ENCODE measurements at regions not wholly inside any gene's neighbourhood (a gene's known extent, or its start where the extent isn't known, plus 50 kb on each side); places are given as distances from the start of the nearest gene placed in this dataset.
"Not testable (repeated sequence)": the region's sequence is repeated elsewhere in the genome, so short reads cannot be mapped to it uniquely, and the experiment has no call there.

GRCh38 chr5:21067724-21068123 lies 1079.7 kb upstream of the CDH18 start:
- DNase-seq (ENCODE audit: low read depth in 2 of 2), result no peak

GRCh38 chr5:21063146-21063545 lies 1075.1 kb upstream of the CDH18 start:
- DNase-seq (ENCODE audit: low read depth in 2 of 2), result no peak

GRCh38 chr5:21058289-21058688 lies 1070.3 kb upstream of the CDH18 start:
- DNase-seq (ENCODE audit: low read depth in 2 of 2), result no peak

GRCh38 chr5:21051945-21052344 lies 1063.9 kb upstream of the CDH18 start:
- no peak for DNase-seq (ENCODE audit: low read depth in 2 of 2)

- DNase-seq (ENCODE audit: low read depth in 2 of 2), result no peak
These were observed 1061.9 kb upstream of the CDH18 start for GRCh38 chr5:21049901-21050300.

- no peak for DNase-seq (ENCODE audit: low read depth in 2 of 2)
These were observed 1043.0 kb upstream of the CDH18 start for GRCh38 chr5:21030981-21031380.

GRCh38 chr5:21024966-21025365 lies 1037.0 kb upstream of the CDH18 start:
- DNase-seq (ENCODE audit: low read depth in 2 of 2), result no peak

- DNase-seq (ENCODE audit: low read depth in 2 of 2), result no peak
These were observed 1025.2 kb upstream of the CDH18 start for GRCh38 chr5:21013237-21013636.

GRCh38 chr5:21007781-21008180 lies 1019.8 kb upstream of the CDH18 start:
- no peak for DNase-seq (ENCODE audit: low read depth in 2 of 2)

GRCh38 chr5:20988933-20989332 lies 1000.9 kb upstream of the CDH18 start:
- DNase-seq (ENCODE audit: low read depth in 2 of 2), result not testable (repeated sequence)

GRCh38 chr5:20985754-20986153 lies 997.8 kb upstream of the CDH18 start:
- DNase-seq (ENCODE audit: low read depth in 2 of 2), result no peak

GRCh38 chr5:20974426-20974825 lies 986.4 kb upstream of the CDH18 start:
- peak; percentile 11 to 16 for DNase-seq (ENCODE audit: low read depth in 2 of 2)

- DNase-seq (ENCODE audit: low read depth in 2 of 2), result peak; percentile 28 to 76
These were observed 984.5 kb upstream of the CDH18 start for GRCh38 chr5:20972419-20972925.

- no peak for DNase-seq (ENCODE audit: low read depth in 2 of 2)
These were observed 971.3 kb upstream of the CDH18 start for GRCh38 chr5:20959347-20959746.

GRCh38 chr5:20958641-20959040 lies 970.6 kb upstream of the CDH18 start:
- DNase-seq (ENCODE audit: low read depth in 2 of 2), result no peak

GRCh38 chr5:20956134-20956533 lies 968.1 kb upstream of the CDH18 start:
- no peak for DNase-seq (ENCODE audit: low read depth in 2 of 2)

GRCh38 chr5:20949636-20950035 lies 961.6 kb upstream of the CDH18 start:
- DNase-seq (ENCODE audit: low read depth in 2 of 2), result no peak

GRCh38 chr5:20943183-20943971 lies 955.4 kb upstream of the CDH18 start:
- not testable (repeated sequence) for DNase-seq (ENCODE audit: low read depth in 2 of 2)

- DNase-seq (ENCODE audit: low read depth in 2 of 2), result not testable (repeated sequence)
These were observed 954.6 kb upstream of the CDH18 start for GRCh38 chr5:20942603-20943002.

- not testable (repeated sequence) for DNase-seq (ENCODE audit: low read depth in 2 of 2)
These were observed 952.8 kb upstream of the CDH18 start for GRCh38 chr5:20940786-20941185.

GRCh38 chr5:20890936-20891335 lies 902.9 kb upstream of the CDH18 start:
- DNase-seq (ENCODE audit: low read depth in 2 of 2), result not testable (repeated sequence)

GRCh38 chr5:20875726-20876125 lies 887.7 kb upstream of the CDH18 start:
- not testable (repeated sequence) for DNase-seq (ENCODE audit: low read depth in 2 of 2)

- not testable (repeated sequence) for DNase-seq (ENCODE audit: low read depth in 2 of 2)
These were observed 877.9 kb upstream of the CDH18 start for GRCh38 chr5:20865892-20866291.
